HG03103 (cell line): ENCODE measurements at regions not wholly inside any gene's neighbourhood (a gene's known extent, or its start where the extent isn't known, plus 50 kb on each side); places are given as distances from the start of the nearest gene placed in this dataset.
A peak's percentile ranks its signal among the peaks of the same experiment; 100 is the strongest.
"Not testable (repeated sequence)": the region's sequence is repeated elsewhere in the genome, so short reads cannot be mapped to it uniquely, and the experiment has no call there.

Source experiments
- ATAC-seq: cut with Tn5 transposase; IDR thresholded peaks from one replicate; pipeline ENCODE4 v1.9.1; 2021; ENCODE audit warnings: low read depth; ENCODE audit not compliant: unreplicated experiment

- ATAC-seq: not testable (repeated sequence)
These were observed 109.0 kb upstream of the IRAK1BP1 start for GRCh38 chr6:78758297-78758798.

- no peak for ATAC-seq
These were observed 99.1 kb upstream of the IRAK1BP1 start for GRCh38 chr6:78768271-78768670.

- ATAC-seq: no peak
These were observed 96.6 kb upstream of the IRAK1BP1 start for GRCh38 chr6:78770765-78771164.

GRCh38 chr6:78771586-78771985 is 95.8 kb upstream of the IRAK1BP1 start:
- no peak for ATAC-seq

- no peak for ATAC-seq
These were observed 86.3 kb upstream of the IRAK1BP1 start for GRCh38 chr6:78781001-78781400.

GRCh38 chr6:78783366-78783765 is 84.0 kb upstream of the IRAK1BP1 start:
- not testable (repeated sequence) for ATAC-seq

GRCh38 chr6:78797270-78797669 is 70.1 kb upstream of the IRAK1BP1 start:
- no peak for ATAC-seq

- ATAC-seq: no peak
These were observed 67.7 kb upstream of the IRAK1BP1 start for GRCh38 chr6:78799682-78800081.

GRCh38 chr6:78806792-78807191 is 60.6 kb upstream of the IRAK1BP1 start:
- ATAC-seq: not testable (repeated sequence)

- not testable (repeated sequence) for ATAC-seq
These were observed 59.5 kb upstream of the IRAK1BP1 start for GRCh38 chr6:78807655-78808355.

GRCh38 chr6:78808356-78808891 is 58.9 kb upstream of the IRAK1BP1 start:
- ATAC-seq: no peak

- ATAC-seq: no peak
These were observed 58.4 kb upstream of the IRAK1BP1 start for GRCh38 chr6:78808933-78809332.

GRCh38 chr6:78810146-78810545 is 57.2 kb upstream of the IRAK1BP1 start:
- ATAC-seq: peak; percentile 62

GRCh38 chr6:78810698-78811097 is 56.7 kb upstream of the IRAK1BP1 start:
- ATAC-seq: no peak
